Hepatocyte (in vitro differentiated cells): ENCODE measurements at regions not wholly inside any gene's neighbourhood (a gene's known extent, or its start where the extent isn't known, plus 50 kb on each side); places are given as distances from the start of the nearest gene placed in this dataset.

Experiments
- DNase-seq: peaks from one replicate; pipeline ENCODE4 v3.0.0-alpha.2; 2016; ENCODE audit warnings: low spot score
- H2AFZ ChIP-seq: fragments of 200-600 bp; sonication (generic); 2 replicates; pipeline ENCODE4 v1.6.0; 2016; ENCODE audit warnings: antibody characterized with exemption, mild to moderate bottlenecking
- H3K27ac ChIP-seq: fragments of 200-600 bp; sonication (generic); 2 replicates; pipeline ENCODE4 v1.5.1; 2016; ENCODE audit warnings: mild to moderate bottlenecking
- H3K27me3 ChIP-seq: fragments of 200-600 bp; sonication (generic); 2 replicates; pipeline ENCODE4 v1.6.1; 2016
- H3K36me3 ChIP-seq: fragments of 200-600 bp; sonication (generic); replicated peaks from 2 replicates; pipeline ENCODE4 v1.5.1; 2016; ENCODE audit warnings: low read depth; ENCODE audit not compliant: insufficient read depth
- H3K4me1 ChIP-seq: fragments of 200-600 bp; sonication (generic); 2 replicates; pipeline ENCODE4 v1.5.1; 2016; ENCODE audit warnings: mild to moderate bottlenecking, moderate library complexity; ENCODE audit not compliant: insufficient read depth
- H3K4me2 ChIP-seq: fragments of 200-600 bp; sonication (generic); 2 replicates; pipeline ENCODE4 v1.6.0; 2016
- H3K4me3 ChIP-seq: fragments of 200-600 bp; sonication (generic); 2 replicates; pipeline ENCODE4 v1.5.1; 2016; ENCODE audit warnings: mild to moderate bottlenecking
- H3K79me2 ChIP-seq: fragments of 200-600 bp; sonication (generic); 2 replicates; pipeline ENCODE4 v1.6.0; 2017; ENCODE audit warnings: mild to moderate bottlenecking
- H3K9me2 ChIP-seq: fragments of 200-600 bp; sonication (generic); replicated peaks from 2 replicates; pipeline ENCODE4 v1.6.0; 2017; ENCODE audit warnings: mild to moderate bottlenecking; ENCODE audit not compliant: insufficient read depth
- H3K9me3 ChIP-seq: fragments of 200-600 bp; sonication (generic); 2 replicates; pipeline ENCODE4 v1.5.1; 2016; ENCODE audit warnings: low read depth, mild to moderate bottlenecking
- H4K20me1 ChIP-seq: fragments of 200-600 bp; sonication (generic); 2 replicates; pipeline ENCODE4 v1.6.0; 2016; ENCODE audit warnings: mild to moderate bottlenecking; ENCODE audit not compliant: insufficient read depth, poor library complexity, severe bottlenecking
- EZH2 ChIP-seq: fragments of 200-600 bp; sonication (generic); IDR thresholded peaks from 2 replicates; pipeline ENCODE4 v1.6.1; 2016; ENCODE audit warnings: antibody characterized with exemption, mild to moderate bottlenecking, borderline replicate concordance
- EZH2phosphoT487 ChIP-seq: fragments of 200-600 bp; sonication (generic); IDR thresholded peaks from one replicate; pipeline ENCODE4 v1.6.1; 2018; ENCODE audit warnings: antibody characterized with exemption, mild to moderate bottlenecking, low read depth, moderate library complexity; ENCODE audit not compliant: unreplicated experiment, severe bottlenecking
- WGBS: methylation state at CpG from one replicate; pipeline ENCODE4 v1.1.6; 2016; ENCODE audit warnings: low lambda C conversion rate; ENCODE audit errors: missing lambda C conversion rate; 5-methylcytosine and 5-hydroxymethylcytosine counted together
- TF ChIP-seq, protein P1 (sequence below): fragments of 200-600 bp; sonication (generic); IDR thresholded peaks from 2 replicates; pipeline ENCODE4 v1.5.1; 2016; ENCODE audit warnings: antibody characterized with exemption, mild to moderate bottlenecking; ENCODE audit not compliant: poor library complexity

DNA sequence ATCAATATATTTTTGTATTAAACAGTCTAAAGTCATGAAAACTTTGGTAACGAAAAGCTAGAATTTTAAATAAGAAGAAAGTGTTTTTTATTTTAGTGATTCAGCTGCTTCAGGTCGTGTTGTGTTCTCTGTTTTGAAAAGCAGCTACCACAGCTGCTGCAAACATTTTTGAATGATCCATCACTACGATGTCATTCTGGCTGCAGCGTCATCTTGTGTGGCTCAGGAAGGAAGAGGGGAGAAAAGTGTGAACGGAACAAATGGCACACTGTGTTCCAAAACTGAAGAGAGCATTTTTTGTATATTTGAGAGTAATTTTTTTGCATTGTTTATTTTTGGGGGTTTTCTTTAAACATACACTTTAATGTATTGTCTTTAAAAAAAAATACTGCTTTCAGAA, 323.0 kb upstream of the ADGRL2 start:
- no peaks in the 10 kb centered on the region for H3K4me1 ChIP-seq
- no peak overlapping the region for H2AFZ ChIP-seq
- H4K20me1 ChIP-seq, result no peaks in the 10 kb centered on the region
- H3K9me2 ChIP-seq, result no peaks in the 10 kb centered on the region
- no peaks in the 10 kb centered on the region for H3K79me2 ChIP-seq
- H3K27me3 ChIP-seq, result no peaks in the 10 kb centered on the region
- 65% methylated on average over 5 of the region's 5 CpGs for WGBS
- TF ChIP-seq, protein P1, sequence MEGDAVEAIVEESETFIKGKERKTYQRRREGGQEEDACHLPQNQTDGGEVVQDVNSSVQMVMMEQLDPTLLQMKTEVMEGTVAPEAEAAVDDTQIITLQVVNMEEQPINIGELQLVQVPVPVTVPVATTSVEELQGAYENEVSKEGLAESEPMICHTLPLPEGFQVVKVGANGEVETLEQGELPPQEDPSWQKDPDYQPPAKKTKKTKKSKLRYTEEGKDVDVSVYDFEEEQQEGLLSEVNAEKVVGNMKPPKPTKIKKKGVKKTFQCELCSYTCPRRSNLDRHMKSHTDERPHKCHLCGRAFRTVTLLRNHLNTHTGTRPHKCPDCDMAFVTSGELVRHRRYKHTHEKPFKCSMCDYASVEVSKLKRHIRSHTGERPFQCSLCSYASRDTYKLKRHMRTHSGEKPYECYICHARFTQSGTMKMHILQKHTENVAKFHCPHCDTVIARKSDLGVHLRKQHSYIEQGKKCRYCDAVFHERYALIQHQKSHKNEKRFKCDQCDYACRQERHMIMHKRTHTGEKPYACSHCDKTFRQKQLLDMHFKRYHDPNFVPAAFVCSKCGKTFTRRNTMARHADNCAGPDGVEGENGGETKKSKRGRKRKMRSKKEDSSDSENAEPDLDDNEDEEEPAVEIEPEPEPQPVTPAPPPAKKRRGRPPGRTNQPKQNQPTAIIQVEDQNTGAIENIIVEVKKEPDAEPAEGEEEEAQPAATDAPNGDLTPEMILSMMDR, result no peak
- TF ChIP-seq EZH2 (no peak), EZH2phosphoT487 (no peak)
- H3K36me3 ChIP-seq, result no peaks in the 10 kb centered on the region
- H3K4me2 ChIP-seq, result peak overlapping the region; percentile 59
- no peaks in the 10 kb centered on the region for H3K9me3 ChIP-seq
- DNase-seq, result no peak
- no peak overlapping the region for H3K27ac ChIP-seq
- no peak overlapping the region for H3K4me3 ChIP-seq

DNA sequence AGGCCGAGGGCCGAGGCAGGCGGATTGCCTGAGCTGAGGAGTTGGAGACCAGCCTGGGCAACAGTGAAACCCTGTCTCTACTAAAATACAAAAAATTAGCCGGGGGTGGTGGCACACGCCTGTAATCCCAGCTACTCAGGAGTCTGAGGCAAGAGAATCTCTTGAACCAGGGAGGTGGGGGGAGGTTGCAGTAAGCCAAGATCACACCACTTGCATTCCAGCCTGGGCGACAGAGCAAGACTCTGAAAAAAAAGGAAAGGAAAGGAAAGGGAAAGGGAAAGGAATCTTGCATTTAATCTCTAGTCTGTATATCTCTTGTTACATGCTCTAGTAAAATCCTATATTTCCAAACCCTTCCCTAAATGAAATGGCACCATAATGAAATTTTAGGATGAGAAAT, 328.3 kb upstream of the ADGRL2 start:
- Histone ChIP-seq H3K4me3 (no peak overlapping the region), H3K9me3 (no peaks in the 10 kb centered on the region), H3K36me3 (no peaks in the 10 kb centered on the region), H3K27ac (no peak overlapping the region), H3K9me2 (no peaks in the 10 kb centered on the region), H3K4me2 (no peak overlapping the region), H3K4me1 (no peaks in the 10 kb centered on the region), H3K79me2 (no peaks in the 10 kb centered on the region), H2AFZ (no peak overlapping the region), H3K27me3 (no peaks in the 10 kb centered on the region), H4K20me1 (no peaks in the 10 kb centered on the region)
- no peak for DNase-seq
- whole genome bisulfite sequencing, result 91% methylated on average over 6 of the region's 6 CpGs
- TF ChIP-seq EZH2phosphoT487 (no peak), EZH2 (no peak)
- TF ChIP-seq, protein P1, result no peak

DNA sequence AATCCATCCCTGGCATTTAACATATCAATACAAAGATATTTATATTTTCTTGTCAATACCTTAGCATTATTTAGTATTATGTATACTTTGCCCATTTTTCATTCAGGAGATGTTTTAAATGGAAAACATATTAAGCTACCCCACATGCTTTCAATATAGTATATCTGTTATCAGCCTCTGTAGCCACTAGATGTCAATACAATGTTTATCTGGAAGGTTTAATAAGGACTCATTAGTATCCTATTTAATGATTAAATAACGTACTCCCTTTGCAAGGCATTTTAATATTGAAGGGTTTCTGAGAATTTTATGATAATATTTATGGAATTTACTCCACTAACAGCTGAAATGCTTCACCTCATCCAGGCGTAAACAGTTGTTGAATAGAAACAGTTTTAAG, 329.5 kb upstream of the ADGRL2 start:
- no peak overlapping the region for H2AFZ ChIP-seq
- no peaks in the 10 kb centered on the region for H3K4me1 ChIP-seq
- H3K27ac ChIP-seq, result no peak overlapping the region
- no peaks in the 10 kb centered on the region for H3K9me2 ChIP-seq
- no peaks in the 10 kb centered on the region for H3K79me2 ChIP-seq
- no peak overlapping the region for H3K4me3 ChIP-seq
- no peak for DNase-seq
- H3K4me2 ChIP-seq, result no peak overlapping the region
- no peaks in the 10 kb centered on the region for H3K36me3 ChIP-seq
- H3K9me3 ChIP-seq, result no peaks in the 10 kb centered on the region
- TF ChIP-seq EZH2 (no peak), EZH2phosphoT487 (no peak)
- TF ChIP-seq, protein P1, result no peak
- no peaks in the 10 kb centered on the region for H3K27me3 ChIP-seq
- no peaks in the 10 kb centered on the region for H4K20me1 ChIP-seq
- 79% methylated on average over 2 of the region's 2 CpGs for WGBS

DNA sequence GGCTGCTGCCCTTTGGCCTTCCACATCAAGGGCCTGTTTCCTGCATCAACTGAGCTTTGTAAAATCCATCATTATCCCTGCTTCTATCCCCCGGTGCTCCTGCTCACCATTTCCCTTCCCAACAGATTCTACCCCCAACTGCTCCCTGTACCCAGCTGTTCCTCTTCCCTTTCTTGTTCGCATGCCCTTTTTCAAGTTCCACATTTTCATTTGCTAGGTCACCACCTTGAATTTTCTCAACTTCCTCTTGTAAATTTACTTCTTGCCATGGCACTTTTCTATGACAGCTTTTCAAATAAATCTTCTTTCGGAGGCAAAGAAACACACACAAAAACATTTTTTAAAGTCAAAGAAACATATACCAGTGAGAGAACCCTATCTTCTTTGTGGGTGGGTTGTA, 330.5 kb upstream of the ADGRL2 start:
- Histone ChIP-seq H3K79me2 (no peaks in the 10 kb centered on the region), H3K4me2 (no peak overlapping the region), H3K27me3 (no peaks in the 10 kb centered on the region), H3K9me2 (no peaks in the 10 kb centered on the region), H4K20me1 (no peaks in the 10 kb centered on the region), H3K9me3 (no peaks in the 10 kb centered on the region), H2AFZ (no peak overlapping the region), H3K27ac (no peak overlapping the region), H3K4me1 (no peaks in the 10 kb centered on the region), H3K4me3 (no peak overlapping the region), H3K36me3 (no peaks in the 10 kb centered on the region)
- no peak for DNase-seq
- 83% methylated on average over 3 of the region's 3 CpGs for WGBS
- TF ChIP-seq, protein P1, result no peak
- TF ChIP-seq EZH2 (no peak), EZH2phosphoT487 (no peak)
